Chondrocyte (in vitro differentiated cells): ENCODE measurements at regions not wholly inside any gene's neighbourhood (a gene's known extent, or its start where the extent isn't known, plus 50 kb on each side); places are given as distances from the start of the nearest gene placed in this dataset.
A peak's percentile ranks its signal among the peaks of the same experiment; 100 is the strongest.

ENCODE experiments used
- DNase-seq: peaks from one replicate; pipeline ENCODE4 v3.0.0; 2021; ENCODE audit warnings: mixed read lengths, low spot score
- H3K27ac Mint-ChIP-seq: one replicate; pipeline ENCODE4 v1.8.0; 2021; ENCODE audit warnings: mild to moderate bottlenecking, moderate library complexity, mixed read lengths; ENCODE audit not compliant: unreplicated experiment
- H3K27me3 Mint-ChIP-seq: 2 replicates; pipeline ENCODE4 v1.8.0; 2021; ENCODE audit warnings: low read depth, mixed read lengths
- H3K36me3 Mint-ChIP-seq: 2 replicates; pipeline ENCODE4 v1.8.0; 2021; ENCODE audit warnings: low read depth, mixed read lengths
- H3K4me1 Mint-ChIP-seq: 2 replicates; pipeline ENCODE4 v1.8.0; 2021; ENCODE audit warnings: low read depth, mild to moderate bottlenecking, mixed read lengths
- H3K4me3 Mint-ChIP-seq: one replicate; pipeline ENCODE4 v1.8.0; 2021; ENCODE audit warnings: mild to moderate bottlenecking, moderate library complexity, mixed read lengths; ENCODE audit not compliant: unreplicated experiment
- H3K9me3 Mint-ChIP-seq: 2 replicates; pipeline ENCODE4 v1.8.0; 2021; ENCODE audit warnings: low read depth, mixed read lengths
- CTCF ChIP-seq: fragments of 200-600 bp; sonication (generic); IDR thresholded peaks from 2 replicates; pipeline ENCODE4 v1.5.0; 2021; ENCODE audit warnings: antibody characterized with exemption, mild to moderate bottlenecking, moderate library complexity

- Mint-ChIP-seq H3K36me3 (no peaks in the 10 kb centered on the region), H3K9me3 (peaks cover 3% of the 10 kb centered on the region), H3K27ac (no peak overlapping the region), H3K4me1 (peaks cover 21% of the 10 kb centered on the region), H3K27me3 (no peaks in the 10 kb centered on the region), H3K4me3 (no peak overlapping the region)
- no peak for DNase-seq
- no peak for TF ChIP-seq CTCF
Observed at GRCh38 chr4:124111411-124111810, 601.1 kb downstream of the ANKRD50 start.

- H3K9me3 Mint-ChIP-seq: no peaks in the 10 kb centered on the region
- no peak overlapping the region for H3K4me3 Mint-ChIP-seq
- peak; percentile 96 for TF ChIP-seq CTCF
- no peak for DNase-seq
- peaks cover 21% of the 10 kb centered on the region for H3K4me1 Mint-ChIP-seq
- peak overlapping the region; percentile 23 for H3K27ac Mint-ChIP-seq
- no peaks in the 10 kb centered on the region for H3K36me3 Mint-ChIP-seq
- no peaks in the 10 kb centered on the region for H3K27me3 Mint-ChIP-seq
Observed at GRCh38 chr4:124111922-124112321, 600.6 kb downstream of the ANKRD50 start.

- Mint-ChIP-seq H3K4me3 (no peak overlapping the region), H3K9me3 (no peaks in the 10 kb centered on the region), H3K36me3 (no peaks in the 10 kb centered on the region), H3K4me1 (peaks cover 21% of the 10 kb centered on the region), H3K27me3 (no peaks in the 10 kb centered on the region), H3K27ac (no peak overlapping the region)
- DNase-seq: no peak
- TF ChIP-seq CTCF: no peak
Observed at GRCh38 chr4:124118061-124118460, 594.5 kb downstream of the ANKRD50 start.

- peak overlapping the region; percentile 69 for H3K27ac Mint-ChIP-seq
- H3K27me3 Mint-ChIP-seq: no peaks in the 10 kb centered on the region
- peaks cover 31% of the 10 kb centered on the region for H3K4me1 Mint-ChIP-seq
- no peak overlapping the region for H3K4me3 Mint-ChIP-seq
- H3K36me3 Mint-ChIP-seq: no peaks in the 10 kb centered on the region
- DNase-seq: no peak
- H3K9me3 Mint-ChIP-seq: no peaks in the 10 kb centered on the region
- no peak for TF ChIP-seq CTCF
Observed at GRCh38 chr4:124121461-124121971, 591.0 kb downstream of the ANKRD50 start.

- H3K9me3 Mint-ChIP-seq: no peaks in the 10 kb centered on the region
- no peak overlapping the region for H3K4me3 Mint-ChIP-seq
- no peaks in the 10 kb centered on the region for H3K36me3 Mint-ChIP-seq
- no peak for TF ChIP-seq CTCF
- H3K27me3 Mint-ChIP-seq: no peaks in the 10 kb centered on the region
- H3K27ac Mint-ChIP-seq: no peak overlapping the region
- no peak for DNase-seq
- peaks cover 26% of the 10 kb centered on the region for H3K4me1 Mint-ChIP-seq
Observed at GRCh38 chr4:124123181-124123580, 589.4 kb downstream of the ANKRD50 start.
